GM23338 (cell line): ENCODE measurements at regions not wholly inside any gene's neighbourhood (a gene's known extent, or its start where the extent isn't known, plus 50 kb on each side); places are given as distances from the start of the nearest gene placed in this dataset.

Source experiments
- ATAC-seq: fragments of 200-7000 bp; cut with Tn5 transposase; 3 replicates; pipeline ENCODE4 v1.9.1; 2020
- DNase-seq: peaks from one replicate; pipeline ENCODE4 v3.0.0-alpha.2; 2015; ENCODE audit warnings: low spot score
- H2AFZ ChIP-seq: fragments of 200-600 bp; sonication (generic); 2 replicates; pipeline ENCODE4 v1.8.0; 2016; ENCODE audit warnings: antibody characterized with exemption, mild to moderate bottlenecking, moderate library complexity
- H3F3A ChIP-seq: fragments of 200-600 bp; sonication (generic); replicated peaks from 2 replicates; pipeline ENCODE4 v1.8.0; 2017; ENCODE audit warnings: antibody characterized with exemption, mixed run types, low read depth
- H3K27ac ChIP-seq: fragments of 200-600 bp; sonication (generic); 2 replicates; pipeline ENCODE4 v1.6.1; 2016; ENCODE audit warnings: low read depth
- H3K27me3 ChIP-seq: fragments of 200-600 bp; sonication (generic); 2 replicates; pipeline ENCODE4 v1.8.0; 2016; ENCODE audit warnings: mild to moderate bottlenecking, mixed run types, moderate library complexity; ENCODE audit not compliant: insufficient read depth
- H3K36me3 ChIP-seq: fragments of 200-600 bp; sonication (generic); 2 replicates; pipeline ENCODE4 v1.8.0; 2016; ENCODE audit warnings: mild to moderate bottlenecking; ENCODE audit not compliant: insufficient read depth
- H3K4me1 ChIP-seq: fragments of 200-600 bp; sonication (generic); 2 replicates; pipeline ENCODE4 v1.8.0; 2016; ENCODE audit warnings: mild to moderate bottlenecking, moderate library complexity; ENCODE audit not compliant: insufficient read depth
- H3K4me2 ChIP-seq: fragments of 200-600 bp; sonication (generic); 2 replicates; pipeline ENCODE4 v1.7.1; 2017; ENCODE audit warnings: mixed run types
- H3K4me3 ChIP-seq: fragments of 200-600 bp; sonication (generic); 2 replicates; pipeline ENCODE4 v1.6.1; 2016; ENCODE audit warnings: mixed run types
- H3K79me2 ChIP-seq: fragments of 200-600 bp; sonication (generic); replicated peaks from 2 replicates; pipeline ENCODE4 v1.8.0; 2017; ENCODE audit warnings: mild to moderate bottlenecking; ENCODE audit not compliant: insufficient read depth
- H3K9me2 ChIP-seq: fragments of 200-600 bp; sonication (generic); 2 replicates; pipeline ENCODE4 v1.8.0; 2017; ENCODE audit not compliant: insufficient read depth
- H4K20me1 ChIP-seq: fragments of 200-600 bp; sonication (generic); replicated peaks from 2 replicates; pipeline ENCODE4 v1.8.0; 2017; ENCODE audit warnings: mild to moderate bottlenecking; ENCODE audit not compliant: insufficient read depth
- H3K27ac Mint-ChIP-seq: 2 replicates; pipeline ENCODE4 v1.8.0; 2020; ENCODE audit warnings: inconsistent platforms, mild to moderate bottlenecking, moderate library complexity, mixed read lengths
- H3K27me3 Mint-ChIP-seq: 3 replicates; pipeline ENCODE4 v1.8.0; 2022; ENCODE audit warnings: low read depth, mild to moderate bottlenecking, moderate library complexity, mixed read lengths, inconsistent platforms; ENCODE audit not compliant: insufficient read depth, poor library complexity
- H3K36me3 Mint-ChIP-seq: 3 replicates; pipeline ENCODE4 v1.8.0; 2021; ENCODE audit warnings: low read depth, mild to moderate bottlenecking, inconsistent platforms, moderate library complexity, mixed read lengths
- H3K4me1 Mint-ChIP-seq: 3 replicates; pipeline ENCODE4 v1.8.0; 2020; ENCODE audit warnings: mild to moderate bottlenecking, inconsistent platforms, mixed read lengths
- H3K4me3 Mint-ChIP-seq: 3 replicates; pipeline ENCODE4 v1.8.0; 2021; ENCODE audit warnings: moderate library complexity, mild to moderate bottlenecking, inconsistent platforms, mixed read lengths
- H3K9me3 Mint-ChIP-seq: 3 replicates; pipeline ENCODE4 v1.8.0; 2020; ENCODE audit warnings: moderate library complexity, mild to moderate bottlenecking, inconsistent platforms, mixed read lengths
- CREB1 ChIP-seq: fragments of 250-450 bp; sonication (Bioruptor Pico); IDR thresholded peaks from 2 replicates; pipeline ENCODE4 v1.5.0; 2020; ENCODE audit warnings: low read depth, mild to moderate bottlenecking, moderate library complexity
- EZH2 ChIP-seq: fragments of 200-600 bp; sonication (generic); IDR thresholded peaks from one replicate; pipeline ENCODE4 v1.8.0; 2017; ENCODE audit warnings: antibody characterized with exemption, mild to moderate bottlenecking, low read depth; ENCODE audit not compliant: unreplicated experiment
- EZH2phosphoT487 ChIP-seq: fragments of 200-600 bp; sonication (generic); IDR thresholded peaks from one replicate; pipeline ENCODE4 v1.8.1; 2018; ENCODE audit warnings: antibody characterized with exemption; ENCODE audit not compliant: unreplicated experiment
- JUNB ChIP-seq: IDR thresholded peaks from one replicate; pipeline ENCODE4 v1.6.1; 2016; ENCODE audit warnings: antibody characterized with exemption; ENCODE audit not compliant: unreplicated experiment
- NANOG ChIP-seq: IDR thresholded peaks from 2 replicates; pipeline ENCODE4 v1.6.1; 2016; ENCODE audit warnings: antibody characterized with exemption, borderline replicate concordance
- REST ChIP-seq: IDR thresholded peaks from one replicate; pipeline ENCODE4 v1.6.1; 2018; ENCODE audit warnings: antibody characterized with exemption; ENCODE audit not compliant: unreplicated experiment
- STAT1 ChIP-seq: IDR thresholded peaks from one replicate; pipeline ENCODE4 v1.6.1; 2016; ENCODE audit warnings: antibody characterized with exemption; ENCODE audit not compliant: unreplicated experiment
- ZNF114 ChIP-seq: fragments of 250-450 bp; sonication (Bioruptor Pico); IDR thresholded peaks from 2 replicates; pipeline ENCODE4 v1.5.0; 2020; ENCODE audit warnings: mild to moderate bottlenecking, moderate library complexity
- TF ChIP-seq, protein P1 (sequence below): fragments of 250-450 bp; sonication (Bioruptor Pico); IDR thresholded peaks from 2 replicates; pipeline ENCODE4 v1.5.0; 2020; ENCODE audit warnings: mild to moderate bottlenecking, moderate library complexity
- TF ChIP-seq, protein P2 (sequence below): IDR thresholded peaks from 2 replicates; pipeline ENCODE4 v1.6.1; 2016; ENCODE audit warnings: antibody characterized with exemption

DNA sequence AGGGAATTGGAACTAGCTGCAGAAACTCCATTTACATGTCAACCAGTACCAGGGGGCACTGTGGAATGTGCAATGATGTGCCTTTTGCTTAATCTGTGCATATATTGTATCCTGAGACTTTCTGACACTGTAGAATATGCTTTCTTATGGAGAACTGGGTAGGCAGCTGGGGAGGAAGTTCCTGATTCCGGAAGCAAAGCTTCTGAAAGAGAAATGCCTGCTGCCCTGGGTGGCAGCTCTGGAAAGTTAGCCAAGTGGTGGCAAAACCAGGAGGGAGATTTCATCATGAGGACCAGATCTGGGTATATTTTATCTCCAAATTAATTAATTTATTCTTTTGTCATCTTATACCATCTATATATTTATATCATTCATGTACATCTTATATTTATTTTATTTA is 116.7 kb downstream of the XCL2 start:
- no peak overlapping the region for H2AFZ ChIP-seq
- H3F3A ChIP-seq: no peaks in the 10 kb centered on the region
- no peak overlapping the region for H3K27ac Mint-ChIP-seq
- no peaks in the 10 kb centered on the region for H3K27me3 ChIP-seq
- no peaks in the 10 kb centered on the region; the same call in 2 of the 3 replicates for H3K9me3 Mint-ChIP-seq
- no peak overlapping the region for H3K27ac ChIP-seq
- H3K36me3 Mint-ChIP-seq: no peaks in the 10 kb centered on the region
- H3K4me3 Mint-ChIP-seq: no peak overlapping the region
- no peak for ATAC-seq
- peaks cover 30% of the 10 kb centered on the region for H3K9me2 ChIP-seq
- DNase-seq: no peak
- no peak for TF ChIP-seq CREB1 (CRISPR knock-in tag)
- peaks cover 17% of the 10 kb centered on the region for H3K4me1 ChIP-seq
- no peaks in the 10 kb centered on the region for H4K20me1 ChIP-seq
- no peaks in the 10 kb centered on the region for H3K27me3 Mint-ChIP-seq
- H3K79me2 ChIP-seq: no peaks in the 10 kb centered on the region
- no peaks in the 10 kb centered on the region for H3K36me3 ChIP-seq
- H3K4me2 ChIP-seq: no peak overlapping the region
- H3K4me3 ChIP-seq: no peak overlapping the region
- peaks cover 10% of the 10 kb centered on the region for H3K4me1 Mint-ChIP-seq

- H3K9me3 Mint-ChIP-seq: no peaks in the 10 kb centered on the region
- no peak for ATAC-seq
- no peak overlapping the region for H3K4me3 Mint-ChIP-seq
- Histone ChIP-seq H3K36me3 (no peaks in the 10 kb centered on the region), H3K27ac (no peak overlapping the region), H3K27me3 (no peaks in the 10 kb centered on the region), H3K4me1 (peaks cover 17% of the 10 kb centered on the region), H3K9me2 (peaks cover 30% of the 10 kb centered on the region), H3K4me2 (no peak overlapping the region), H3K79me2 (no peaks in the 10 kb centered on the region), H2AFZ (no peak overlapping the region), H3K4me3 (no peak overlapping the region), H4K20me1 (no peaks in the 10 kb centered on the region), H3F3A (no peaks in the 10 kb centered on the region)
- no peaks in the 10 kb centered on the region for H3K36me3 Mint-ChIP-seq
- peaks cover 10% of the 10 kb centered on the region for H3K4me1 Mint-ChIP-seq
- DNase-seq: no peak
- H3K27me3 Mint-ChIP-seq: no peaks in the 10 kb centered on the region
- no peak overlapping the region for H3K27ac Mint-ChIP-seq
- TF ChIP-seq ZNF114 (CRISPR knock-in tag): no peak
- TF ChIP-seq, protein P1, sequence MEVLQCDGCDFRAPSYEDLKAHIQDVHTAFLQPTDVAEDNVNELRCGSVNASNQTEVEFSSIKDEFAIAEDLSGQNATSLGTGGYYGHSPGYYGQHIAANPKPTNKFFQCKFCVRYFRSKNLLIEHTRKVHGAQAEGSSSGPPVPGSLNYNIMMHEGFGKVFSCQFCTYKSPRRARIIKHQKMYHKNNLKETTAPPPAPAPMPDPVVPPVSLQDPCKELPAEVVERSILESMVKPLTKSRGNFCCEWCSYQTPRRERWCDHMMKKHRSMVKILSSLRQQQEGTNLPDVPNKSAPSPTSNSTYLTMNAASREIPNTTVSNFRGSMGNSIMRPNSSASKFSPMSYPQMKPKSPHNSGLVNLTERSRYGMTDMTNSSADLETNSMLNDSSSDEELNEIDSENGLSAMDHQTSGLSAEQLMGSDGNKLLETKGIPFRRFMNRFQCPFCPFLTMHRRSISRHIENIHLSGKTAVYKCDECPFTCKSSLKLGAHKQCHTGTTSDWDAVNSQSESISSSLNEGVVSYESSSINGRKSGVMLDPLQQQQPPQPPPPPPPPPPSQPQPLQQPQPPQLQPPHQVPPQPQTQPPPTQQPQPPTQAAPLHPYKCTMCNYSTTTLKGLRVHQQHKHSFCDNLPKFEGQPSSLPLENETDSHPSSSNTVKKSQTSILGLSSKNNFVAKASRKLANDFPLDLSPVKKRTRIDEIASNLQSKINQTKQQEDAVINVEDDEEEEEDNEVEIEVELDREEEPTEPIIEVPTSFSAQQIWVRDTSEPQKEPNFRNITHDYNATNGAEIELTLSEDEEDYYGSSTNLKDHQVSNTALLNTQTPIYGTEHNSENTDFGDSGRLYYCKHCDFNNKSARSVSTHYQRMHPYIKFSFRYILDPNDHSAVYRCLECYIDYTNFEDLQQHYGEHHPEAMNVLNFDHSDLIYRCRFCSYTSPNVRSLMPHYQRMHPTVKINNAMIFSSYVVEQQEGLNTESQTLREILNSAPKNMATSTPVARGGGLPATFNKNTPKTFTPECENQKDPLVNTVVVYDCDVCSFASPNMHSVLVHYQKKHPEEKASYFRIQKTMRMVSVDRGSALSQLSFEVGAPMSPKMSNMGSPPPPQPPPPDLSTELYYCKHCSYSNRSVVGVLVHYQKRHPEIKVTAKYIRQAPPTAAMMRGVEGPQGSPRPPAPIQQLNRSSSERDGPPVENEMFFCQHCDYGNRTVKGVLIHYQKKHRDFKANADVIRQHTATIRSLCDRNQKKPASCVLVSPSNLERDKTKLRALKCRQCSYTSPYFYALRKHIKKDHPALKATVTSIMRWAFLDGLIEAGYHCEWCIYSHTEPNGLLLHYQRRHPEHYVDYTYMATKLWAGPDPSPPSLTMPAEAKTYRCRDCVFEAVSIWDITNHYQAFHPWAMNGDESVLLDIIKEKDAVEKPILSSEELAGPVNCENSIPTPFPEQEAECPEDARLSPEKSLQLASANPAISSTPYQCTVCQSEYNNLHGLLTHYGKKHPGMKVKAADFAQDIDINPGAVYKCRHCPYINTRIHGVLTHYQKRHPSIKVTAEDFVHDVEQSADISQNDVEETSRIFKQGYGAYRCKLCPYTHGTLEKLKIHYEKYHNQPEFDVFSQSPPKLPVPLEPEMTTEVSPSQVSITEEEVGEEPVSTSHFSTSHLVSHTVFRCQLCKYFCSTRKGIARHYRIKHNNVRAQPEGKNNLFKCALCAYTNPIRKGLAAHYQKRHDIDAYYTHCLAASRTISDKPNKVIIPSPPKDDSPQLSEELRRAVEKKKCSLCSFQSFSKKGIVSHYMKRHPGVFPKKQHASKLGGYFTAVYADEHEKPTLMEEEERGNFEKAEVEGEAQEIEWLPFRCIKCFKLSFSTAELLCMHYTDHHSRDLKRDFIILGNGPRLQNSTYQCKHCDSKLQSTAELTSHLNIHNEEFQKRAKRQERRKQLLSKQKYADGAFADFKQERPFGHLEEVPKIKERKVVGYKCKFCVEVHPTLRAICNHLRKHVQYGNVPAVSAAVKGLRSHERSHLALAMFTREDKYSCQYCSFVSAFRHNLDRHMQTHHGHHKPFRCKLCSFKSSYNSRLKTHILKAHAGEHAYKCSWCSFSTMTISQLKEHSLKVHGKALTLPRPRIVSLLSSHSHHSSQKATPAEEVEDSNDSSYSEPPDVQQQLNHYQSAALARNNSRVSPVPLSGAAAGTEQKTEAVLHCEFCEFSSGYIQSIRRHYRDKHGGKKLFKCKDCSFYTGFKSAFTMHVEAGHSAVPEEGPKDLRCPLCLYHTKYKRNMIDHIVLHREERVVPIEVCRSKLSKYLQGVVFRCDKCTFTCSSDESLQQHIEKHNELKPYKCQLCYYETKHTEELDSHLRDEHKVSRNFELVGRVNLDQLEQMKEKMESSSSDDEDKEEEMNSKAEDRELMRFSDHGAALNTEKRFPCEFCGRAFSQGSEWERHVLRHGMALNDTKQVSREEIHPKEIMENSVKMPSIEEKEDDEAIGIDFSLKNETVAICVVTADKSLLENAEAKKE: no peak
- no peak for TF ChIP-seq EZH2phosphoT487
- TF ChIP-seq CREB1 (CRISPR knock-in tag): no peak
- TF ChIP-seq NANOG: no peak
- TF ChIP-seq REST: no peak
- TF ChIP-seq, protein P2, sequence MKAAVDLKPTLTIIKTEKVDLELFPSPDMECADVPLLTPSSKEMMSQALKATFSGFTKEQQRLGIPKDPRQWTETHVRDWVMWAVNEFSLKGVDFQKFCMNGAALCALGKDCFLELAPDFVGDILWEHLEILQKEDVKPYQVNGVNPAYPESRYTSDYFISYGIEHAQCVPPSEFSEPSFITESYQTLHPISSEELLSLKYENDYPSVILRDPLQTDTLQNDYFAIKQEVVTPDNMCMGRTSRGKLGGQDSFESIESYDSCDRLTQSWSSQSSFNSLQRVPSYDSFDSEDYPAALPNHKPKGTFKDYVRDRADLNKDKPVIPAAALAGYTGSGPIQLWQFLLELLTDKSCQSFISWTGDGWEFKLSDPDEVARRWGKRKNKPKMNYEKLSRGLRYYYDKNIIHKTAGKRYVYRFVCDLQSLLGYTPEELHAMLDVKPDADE: no peak
- no peak for TF ChIP-seq JUNB
- no peak for TF ChIP-seq EZH2
- TF ChIP-seq STAT1: no peak
Measured at GRCh38 chr1:168424281-168424680, 119.5 kb downstream of the XCL2 start.
